ENCODE measurements at regions not wholly inside any gene's neighbourhood (a gene's known extent, or its start where the extent isn't known, plus 50 kb on each side); places are given as distances from the start of the nearest gene placed in this dataset.
A peak's percentile ranks its signal among the peaks of the same experiment; 100 is the strongest.

GRCh38 chr13:67632590-67632989 lies 402.5 kb upstream of the PCDH9 start:
- H3K9me2 ChIP-seq (replicated peaks; ENCODE audit: insufficient read depth, low read length), result no peaks in the 10 kb centered on the region
- H2AFZ ChIP-seq (ENCODE audit: low read depth, low read length, severe bottlenecking), result no peak overlapping the region
- H3K4me3 ChIP-seq (ENCODE audit: insufficient read depth, low read length, poor library complexity, severe bottlenecking), result no peak overlapping the region
- no peaks in the 10 kb centered on the region for H4K20me1 ChIP-seq (ENCODE audit: low read depth, low read length)
- H3K36me3 ChIP-seq (ENCODE audit: low read length), result no peaks in the 10 kb centered on the region
- H3K79me2 ChIP-seq (ENCODE audit: insufficient read depth, low read length), result no peaks in the 10 kb centered on the region
- no peak overlapping the region for H3K27ac ChIP-seq (ENCODE audit: low read depth, low read length)
- no peak overlapping the region for H3K9ac ChIP-seq (ENCODE audit: low read length)
- H3K27me3 ChIP-seq (ENCODE audit: low read length), result no peaks in the 10 kb centered on the region
- no peaks in the 10 kb centered on the region for H3F3A ChIP-seq (ENCODE audit: insufficient read depth)
- H3K9me3 ChIP-seq (ENCODE audit: insufficient read depth, low read length), result no peaks in the 10 kb centered on the region
- H3K4me2 ChIP-seq (ENCODE audit: low read depth, low read length, poor library complexity, severe bottlenecking), result no peak overlapping the region
- TF ChIP-seq CTCF (IDR thresholded peaks at IDR 0.05; ENCODE audit: insufficient read depth, low read length, poor library complexity, severe bottlenecking) (no peak), EZH2phosphoT487 (conservative IDR thresholded peaks at IDR 0.05; ENCODE audit: low read length) (no peak)

GRCh38 chr13:67630640-67631039 lies 400.5 kb upstream of the PCDH9 start:
- Histone ChIP-seq H3K9me2 (replicated peaks; ENCODE audit: insufficient read depth, low read length) (no peaks in the 10 kb centered on the region), H3K79me2 (ENCODE audit: insufficient read depth, low read length) (no peaks in the 10 kb centered on the region), H3F3A (ENCODE audit: insufficient read depth) (no peaks in the 10 kb centered on the region), H3K4me3 (ENCODE audit: insufficient read depth, low read length, poor library complexity, severe bottlenecking) (no peak overlapping the region), H3K9ac (ENCODE audit: low read length) (no peak overlapping the region), H3K27ac (ENCODE audit: low read depth, low read length) (no peak overlapping the region), H3K9me3 (ENCODE audit: insufficient read depth, low read length) (no peaks in the 10 kb centered on the region), H3K27me3 (ENCODE audit: low read length) (no peaks in the 10 kb centered on the region), H4K20me1 (ENCODE audit: low read depth, low read length) (no peaks in the 10 kb centered on the region), H2AFZ (ENCODE audit: low read depth, low read length, severe bottlenecking) (peak overlapping the region; percentile 62), H3K4me2 (ENCODE audit: low read depth, low read length, poor library complexity, severe bottlenecking) (no peak overlapping the region), H3K36me3 (ENCODE audit: low read length) (no peaks in the 10 kb centered on the region)
- TF ChIP-seq CTCF (IDR thresholded peaks at IDR 0.05; ENCODE audit: insufficient read depth, low read length, poor library complexity, severe bottlenecking), result no peak
- TF ChIP-seq EZH2phosphoT487 (conservative IDR thresholded peaks at IDR 0.05; ENCODE audit: low read length), result no peak

- Histone ChIP-seq H3K27ac (ENCODE audit: low read depth, low read length) (no peak overlapping the region), H3K79me2 (ENCODE audit: insufficient read depth, low read length) (no peaks in the 10 kb centered on the region), H3F3A (ENCODE audit: insufficient read depth) (no peaks in the 10 kb centered on the region), H3K9ac (ENCODE audit: low read length) (no peak overlapping the region), H3K4me3 (ENCODE audit: insufficient read depth, low read length, poor library complexity, severe bottlenecking) (no peak overlapping the region), H3K9me2 (replicated peaks; ENCODE audit: insufficient read depth, low read length) (no peaks in the 10 kb centered on the region), H3K36me3 (ENCODE audit: low read length) (no peaks in the 10 kb centered on the region), H4K20me1 (ENCODE audit: low read depth, low read length) (no peaks in the 10 kb centered on the region), H3K4me2 (ENCODE audit: low read depth, low read length, poor library complexity, severe bottlenecking) (no peak overlapping the region), H3K9me3 (ENCODE audit: insufficient read depth, low read length) (no peaks in the 10 kb centered on the region), H3K27me3 (ENCODE audit: low read length) (no peaks in the 10 kb centered on the region), H2AFZ (ENCODE audit: low read depth, low read length, severe bottlenecking) (no peak overlapping the region)
- no peak for TF ChIP-seq EZH2phosphoT487 (conservative IDR thresholded peaks at IDR 0.05; ENCODE audit: low read length)
- no peak for TF ChIP-seq CTCF (IDR thresholded peaks at IDR 0.05; ENCODE audit: insufficient read depth, low read length, poor library complexity, severe bottlenecking)
Observed at GRCh38 chr13:67623630-67624029, 393.5 kb upstream of the PCDH9 start.
